OCI-LY3 (cell line): ENCODE measurements at regions not wholly inside any gene's neighbourhood (a gene's known extent, or its start where the extent isn't known, plus 50 kb on each side); places are given as distances from the start of the nearest gene placed in this dataset.

Source experiments
- CTCF ChIP-seq: fragments of 200-600, 300-600 bp; sonication (generic); IDR thresholded peaks from 2 replicates; pipeline ENCODE4 v1.5.1; 2014; ENCODE audit warnings: antibody characterized with exemption, low read length, low read depth
- EZH2phosphoT487 ChIP-seq: fragments of 200-600 bp; shearing (Covaris generic); IDR thresholded peaks from 2 replicates; pipeline ENCODE4 v1.6.1; 2018; ENCODE audit warnings: antibody characterized with exemption, mixed run types, low read depth

GRCh38 chr1:181251713-181252075, 163.2 kb downstream of the IER5 start:
- TF ChIP-seq CTCF (no peak), EZH2phosphoT487 (no peak)
